H1 (cell line): ENCODE measurements at regions not wholly inside any gene's neighbourhood (a gene's known extent, or its start where the extent isn't known, plus 50 kb on each side); places are given as distances from the start of the nearest gene placed in this dataset.

Source experiments
- CTCF ChIP-seq, 3 experiments: IDR thresholded peaks; 1 replicate in 2 of 3; 2 replicates in 1 of 3; pipeline versions ENCODE4 v1.5.1 to v1.6.1; 2011; ENCODE audit warnings: low read length in 3 of 3, mild to moderate bottlenecking in 3 of 3, inconsistent platforms in 2 of 3, low read depth in 1 of 3, moderate library complexity in 1 of 3; ENCODE audit not compliant: insufficient read depth in 1 of 3; ENCODE audit errors: control extremely low read depth in 1 of 3
- NRF1 ChIP-seq: IDR thresholded peaks from 2 replicates; pipeline ENCODE4 v1.6.1; 2011; ENCODE audit warnings: mild to moderate bottlenecking, low read depth, low read length, improper control_type of control experiment
- RAD21 ChIP-seq, 2 experiments: IDR thresholded peaks in 1 of 2; conservative IDR thresholded peaks in 1 of 2; 2 replicates each; pipeline ENCODE4 v1.6.1; 2011; ENCODE audit warnings: low read depth in 2 of 2, low read length in 2 of 2, improper control_type of control experiment in 1 of 2, inconsistent platforms in 1 of 2, mild to moderate bottlenecking in 1 of 2, moderate library complexity in 1 of 2

GRCh38 chr2:30354621-30355020 lies 92.4 kb upstream of the LCLAT1 start (continued):
- no peak for TF ChIP-seq CTCF (IDR thresholded peaks at IDR 0.05; ENCODE audit: control extremely low read depth in 1 of 3, insufficient read depth in 1 of 3, low read depth in 1 of 3, low read length in 3 of 3)
- TF ChIP-seq NRF1, result no peak
- TF ChIP-seq RAD21 (IDR thresholded peaks at IDR 0.05 in 1 of 2, conservative IDR thresholded peaks at IDR 0.05 in 1 of 2; ENCODE audit: low read depth in 2 of 2, low read length in 2 of 2), result no peak
- TF ChIP-seq, all 59 proteins: peak for 0
